GM12878 (cell line): ENCODE measurements at regions not wholly inside any gene's neighbourhood (a gene's known extent, or its start where the extent isn't known, plus 50 kb on each side); places are given as distances from the start of the nearest gene placed in this dataset.

ENCODE experiments used
- CTCF ChIP-seq, 3 experiments: IDR thresholded peaks in 2 of 3; conservative IDR thresholded peaks in 1 of 3; 2 replicates each; pipeline ENCODE4 v1.5.1; 2011; ENCODE audit warnings: low read depth in 3 of 3, low read length in 3 of 3, mild to moderate bottlenecking in 3 of 3, control low read depth in 2 of 3, moderate library complexity in 2 of 3, inconsistent platforms in 1 of 3, mixed read lengths in 1 of 3; ENCODE audit not compliant: control insufficient read depth in 2 of 3, insufficient read depth in 1 of 3; ENCODE audit errors: extremely low read depth in 1 of 3
- GATAD2B ChIP-seq: fragments of 450-650 bp; conservative IDR thresholded peaks from 2 replicates; pipeline ENCODE4 v1.6.1; 2017; ENCODE audit warnings: low read depth, mild to moderate bottlenecking, moderate library complexity

DNA sequence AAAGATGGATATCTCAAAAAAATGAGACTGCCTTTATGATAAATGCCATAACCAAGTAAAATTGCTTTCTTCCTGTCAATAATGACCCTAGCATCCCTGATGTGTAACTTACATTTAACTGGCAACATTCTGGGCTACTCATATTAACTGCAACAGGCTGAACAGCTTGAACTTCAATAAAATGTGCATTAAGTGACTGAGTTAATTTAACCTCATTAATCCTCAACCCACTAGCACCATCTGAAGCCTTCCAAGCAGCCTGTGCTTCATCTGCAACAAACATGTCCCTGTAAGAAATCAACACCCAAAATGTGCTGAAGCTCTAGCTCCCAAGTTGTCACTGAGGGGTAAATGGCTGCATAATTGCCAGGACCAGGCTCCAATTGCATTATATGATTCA is 296.2 kb upstream of the ZC3H15 start:
- no peak for TF ChIP-seq CTCF (IDR thresholded peaks at IDR 0.05 in 2 of 3, conservative IDR thresholded peaks at IDR 0.05 in 1 of 3; ENCODE audit: control insufficient read depth in 2 of 3, extremely low read depth in 1 of 3, insufficient read depth in 1 of 3, low read depth in 3 of 3, low read length in 3 of 3)
- TF ChIP-seq GATAD2B = no peak
